Panc1 (cell line): ENCODE measurements at regions not wholly inside any gene's neighbourhood (a gene's known extent, or its start where the extent isn't known, plus 50 kb on each side); places are given as distances from the start of the nearest gene placed in this dataset.

ENCODE experiments used
- ATAC-seq: fragments of 200-7000 bp; cut with Tn5 transposase; 2 replicates; pipeline ENCODE4 v1.9.1; 2020; ENCODE audit warnings: mild to moderate bottlenecking, moderate library complexity
- BruUV-seq: library from RNA; stranded (reverse); fragments of 400-500 nt; replicated peaks from 2 replicates; lab custom pipeline; 2021; lab: Mats Ljungman, UMichigan
- CTCF ChIA-PET: fragments of 300-600 bp; sonication (Branson Sonifier 250); formaldehyde crosslinking; loops from one replicate; lab custom pipeline; 2022; ENCODE audit warnings: antibody characterized with exemption; lab: Charles Lee
- POLR2A ChIA-PET: fragments of 300-600 bp; sonication (Branson Sonifier 250); formaldehyde crosslinking; loops from one replicate; lab custom pipeline; 2022; ENCODE audit warnings: antibody characterized with exemption; lab: Charles Lee
- DNase-seq: peaks from one replicate; pipeline ENCODE4 v3.0.0-alpha.2; 2010; ENCODE audit warnings: low read depth, low spot score
- H3K27ac ChIP-seq: 2 replicates; pipeline ENCODE4 v1.5.1; 2011; ENCODE audit warnings: mild to moderate bottlenecking, low read length, inconsistent platforms
- H3K27me3 ChIP-seq: fragments of 200-500 bp; sonication (Bioruptor generic); 2 replicates; pipeline ENCODE4 v1.6.0; 2014; ENCODE audit warnings: low read length, inconsistent platforms; ENCODE audit not compliant: control insufficient read depth, insufficient read depth
- H3K36me3 ChIP-seq: fragments of 200-500 bp; sonication (Bioruptor generic); 2 replicates; pipeline ENCODE4 v1.5.1; 2014; ENCODE audit warnings: inconsistent platforms, mild to moderate bottlenecking, low read length, moderate library complexity; ENCODE audit not compliant: control insufficient read depth, insufficient read depth
- H3K4me1 ChIP-seq: 2 replicates; pipeline ENCODE4 v1.5.1; 2011; ENCODE audit warnings: inconsistent platforms, mild to moderate bottlenecking, low read length, moderate library complexity; ENCODE audit not compliant: control insufficient read depth, insufficient read depth
- H3K4me3 ChIP-seq, 2 experiments: 2 replicates each; pipeline ENCODE4 v1.5.1; 2011 to 2012; ENCODE audit warnings: low read depth in 2 of 2, low read length in 2 of 2, mild to moderate bottlenecking in 2 of 2, inconsistent platforms in 1 of 2, moderate library complexity in 1 of 2
- H3K9me3 ChIP-seq: fragments of 200-500 bp; sonication (Bioruptor generic); 2 replicates; pipeline ENCODE4 v1.5.1; 2014; ENCODE audit warnings: low read depth, mild to moderate bottlenecking, inconsistent platforms, low read length, moderate library complexity; ENCODE audit not compliant: control insufficient read depth, insufficient read depth
- POLR2AphosphoS5 ChIP-seq: IDR thresholded peaks from 2 replicates; pipeline ENCODE4 v1.6.1; 2012; ENCODE audit warnings: mild to moderate bottlenecking, low read depth, low read length, moderate library complexity
- SIN3A ChIP-seq: IDR thresholded peaks from 2 replicates; pipeline ENCODE4 v1.6.1; 2012; ENCODE audit warnings: low read depth, mild to moderate bottlenecking, low read length, moderate library complexity, borderline replicate concordance; ENCODE audit not compliant: insufficient read depth
- TCF7L2 ChIP-seq: IDR thresholded peaks from 2 replicates; pipeline ENCODE4 v1.6.1; 2011; ENCODE audit warnings: mild to moderate bottlenecking, low read depth, low read length, inconsistent platforms
- in situ Hi-C: cut with HindIII; loops from 2 replicates; pipeline ENCODE4 v1.10.0; 2016; ENCODE audit warnings: low sequenced_read_pairs, low pct_unique_long_range_greater_than_20kb
- intact Hi-C: fragments of 100-400 bp; cut with micrococcal nuclease; formaldehyde crosslinking; loops from one replicate; pipeline ENCODE4 v1.10.0; 2022; ENCODE audit not compliant: unreplicated experiment
- TF ChIP-seq, protein P1 (sequence below): fragments of 450-650 bp; IDR thresholded peaks from 2 replicates; pipeline ENCODE4 v1.5.1; 2017; ENCODE audit warnings: mild to moderate bottlenecking
- TF ChIP-seq, protein P2 (sequence below), 2 experiments: IDR thresholded peaks; 2 replicates each; pipeline ENCODE4 v1.6.1; 2011 to 2012; ENCODE audit warnings: low read depth in 2 of 2, control low read depth in 1 of 2, low read length in 1 of 2, mild to moderate bottlenecking in 1 of 2, moderate library complexity in 1 of 2; ENCODE audit not compliant: insufficient read depth in 1 of 2

DNA sequence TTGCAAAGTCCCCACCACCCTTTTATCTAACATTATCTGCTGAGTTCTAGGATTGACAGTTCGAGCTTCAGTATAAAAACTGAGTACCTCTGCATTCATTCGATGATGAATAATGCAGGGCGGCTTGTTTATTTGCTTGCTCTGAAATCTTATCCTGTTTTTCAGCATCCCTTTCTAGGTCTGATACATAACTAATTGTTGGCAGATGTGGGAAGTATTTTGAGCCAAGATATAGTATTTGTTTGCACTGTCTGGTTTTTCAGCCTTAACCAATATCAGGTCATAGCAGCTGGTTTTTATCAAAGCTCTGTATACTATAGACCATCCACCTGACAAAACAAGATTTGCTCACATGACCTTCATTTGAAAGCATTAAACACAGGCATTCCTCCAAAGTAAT lies 161.4 kb downstream of the TFEC start:
- no peak for ATAC-seq

DNA sequence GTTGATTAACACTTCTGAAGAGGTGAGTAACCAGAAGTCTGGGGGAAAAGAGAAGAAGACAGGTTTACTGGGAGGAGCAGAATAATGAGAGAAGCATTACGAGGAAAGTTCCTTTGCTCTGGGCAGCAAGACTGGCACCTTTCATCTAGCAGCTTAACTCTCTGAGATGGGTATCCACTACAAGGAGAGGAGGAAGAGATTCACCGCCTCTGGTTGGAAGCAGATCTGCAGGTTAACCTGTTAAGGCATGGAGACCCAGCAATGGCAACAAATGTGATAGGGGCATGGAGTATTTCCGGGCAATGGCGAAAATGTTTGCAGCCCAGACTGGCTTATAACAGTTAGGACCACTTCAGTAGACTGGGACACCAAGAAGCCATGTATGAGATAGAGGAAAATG lies 162.2 kb downstream of the TFEC start:
- Histone ChIP-seq H3K9me3 (no peaks in the 10 kb centered on the region), H3K4me3 (no peak overlapping the region), H3K27me3 (no peaks in the 10 kb centered on the region), H3K36me3 (no peaks in the 10 kb centered on the region), H3K4me1 (no peaks in the 10 kb centered on the region), H3K27ac (no peak overlapping the region)
- no TSS peak for BruUV-seq
- DNase-seq (no peak), ATAC-seq (no peak)
- TF ChIP-seq, protein P1, sequence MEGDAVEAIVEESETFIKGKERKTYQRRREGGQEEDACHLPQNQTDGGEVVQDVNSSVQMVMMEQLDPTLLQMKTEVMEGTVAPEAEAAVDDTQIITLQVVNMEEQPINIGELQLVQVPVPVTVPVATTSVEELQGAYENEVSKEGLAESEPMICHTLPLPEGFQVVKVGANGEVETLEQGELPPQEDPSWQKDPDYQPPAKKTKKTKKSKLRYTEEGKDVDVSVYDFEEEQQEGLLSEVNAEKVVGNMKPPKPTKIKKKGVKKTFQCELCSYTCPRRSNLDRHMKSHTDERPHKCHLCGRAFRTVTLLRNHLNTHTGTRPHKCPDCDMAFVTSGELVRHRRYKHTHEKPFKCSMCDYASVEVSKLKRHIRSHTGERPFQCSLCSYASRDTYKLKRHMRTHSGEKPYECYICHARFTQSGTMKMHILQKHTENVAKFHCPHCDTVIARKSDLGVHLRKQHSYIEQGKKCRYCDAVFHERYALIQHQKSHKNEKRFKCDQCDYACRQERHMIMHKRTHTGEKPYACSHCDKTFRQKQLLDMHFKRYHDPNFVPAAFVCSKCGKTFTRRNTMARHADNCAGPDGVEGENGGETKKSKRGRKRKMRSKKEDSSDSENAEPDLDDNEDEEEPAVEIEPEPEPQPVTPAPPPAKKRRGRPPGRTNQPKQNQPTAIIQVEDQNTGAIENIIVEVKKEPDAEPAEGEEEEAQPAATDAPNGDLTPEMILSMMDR = no peak
- no peak for TF ChIP-seq SIN3A
- TF ChIP-seq, protein P2, sequence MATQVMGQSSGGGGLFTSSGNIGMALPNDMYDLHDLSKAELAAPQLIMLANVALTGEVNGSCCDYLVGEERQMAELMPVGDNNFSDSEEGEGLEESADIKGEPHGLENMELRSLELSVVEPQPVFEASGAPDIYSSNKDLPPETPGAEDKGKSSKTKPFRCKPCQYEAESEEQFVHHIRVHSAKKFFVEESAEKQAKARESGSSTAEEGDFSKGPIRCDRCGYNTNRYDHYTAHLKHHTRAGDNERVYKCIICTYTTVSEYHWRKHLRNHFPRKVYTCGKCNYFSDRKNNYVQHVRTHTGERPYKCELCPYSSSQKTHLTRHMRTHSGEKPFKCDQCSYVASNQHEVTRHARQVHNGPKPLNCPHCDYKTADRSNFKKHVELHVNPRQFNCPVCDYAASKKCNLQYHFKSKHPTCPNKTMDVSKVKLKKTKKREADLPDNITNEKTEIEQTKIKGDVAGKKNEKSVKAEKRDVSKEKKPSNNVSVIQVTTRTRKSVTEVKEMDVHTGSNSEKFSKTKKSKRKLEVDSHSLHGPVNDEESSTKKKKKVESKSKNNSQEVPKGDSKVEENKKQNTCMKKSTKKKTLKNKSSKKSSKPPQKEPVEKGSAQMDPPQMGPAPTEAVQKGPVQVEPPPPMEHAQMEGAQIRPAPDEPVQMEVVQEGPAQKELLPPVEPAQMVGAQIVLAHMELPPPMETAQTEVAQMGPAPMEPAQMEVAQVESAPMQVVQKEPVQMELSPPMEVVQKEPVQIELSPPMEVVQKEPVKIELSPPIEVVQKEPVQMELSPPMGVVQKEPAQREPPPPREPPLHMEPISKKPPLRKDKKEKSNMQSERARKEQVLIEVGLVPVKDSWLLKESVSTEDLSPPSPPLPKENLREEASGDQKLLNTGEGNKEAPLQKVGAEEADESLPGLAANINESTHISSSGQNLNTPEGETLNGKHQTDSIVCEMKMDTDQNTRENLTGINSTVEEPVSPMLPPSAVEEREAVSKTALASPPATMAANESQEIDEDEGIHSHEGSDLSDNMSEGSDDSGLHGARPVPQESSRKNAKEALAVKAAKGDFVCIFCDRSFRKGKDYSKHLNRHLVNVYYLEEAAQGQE (IDR thresholded peaks at IDR 0.05; ENCODE audit: insufficient read depth in 1 of 2, low read depth in 2 of 2, low read length in 1 of 2) = no peak
- no peak for TF ChIP-seq TCF7L2
- no peak for TF ChIP-seq POLR2AphosphoS5
- intact Hi-C loops (no loop called here), in situ Hi-C loops (no loop called here)
- CTCF ChIA-PET = no interaction called here
- POLR2A ChIA-PET = no interaction called here

More for the DNA sequence above, 161.4 kb downstream of the TFEC start:
- intact Hi-C loops (no loop called here), in situ Hi-C loops (no loop called here)
- BruUV-seq = no TSS peak
- no peaks in the 10 kb centered on the region for H3K27me3 ChIP-seq
- CTCF ChIA-PET = no interaction called here
- POLR2A ChIA-PET = no interaction called here
- H3K36me3 ChIP-seq = no peaks in the 10 kb centered on the region
- no peak overlapping the region for H3K4me3 ChIP-seq
- H3K4me1 ChIP-seq = no peaks in the 10 kb centered on the region
- no peak for DNase-seq
- H3K9me3 ChIP-seq = no peaks in the 10 kb centered on the region
- H3K27ac ChIP-seq = no peak overlapping the region
- TF ChIP-seq SIN3A = no peak
- TF ChIP-seq, protein P2 (IDR thresholded peaks at IDR 0.05; ENCODE audit: insufficient read depth in 1 of 2, low read depth in 2 of 2, low read length in 1 of 2) = no peak
- no peak for TF ChIP-seq TCF7L2
- no peak for TF ChIP-seq POLR2AphosphoS5
- TF ChIP-seq, protein P1 = no peak
